ENCODE measurements at regions not wholly inside any gene's neighbourhood (a gene's known extent, or its start where the extent isn't known, plus 50 kb on each side); places are given as distances from the start of the nearest gene placed in this dataset.
"Not testable (repeated sequence)": the region's sequence is repeated elsewhere in the genome, so short reads cannot be mapped to it uniquely, and the experiment has no call there.

DNA sequence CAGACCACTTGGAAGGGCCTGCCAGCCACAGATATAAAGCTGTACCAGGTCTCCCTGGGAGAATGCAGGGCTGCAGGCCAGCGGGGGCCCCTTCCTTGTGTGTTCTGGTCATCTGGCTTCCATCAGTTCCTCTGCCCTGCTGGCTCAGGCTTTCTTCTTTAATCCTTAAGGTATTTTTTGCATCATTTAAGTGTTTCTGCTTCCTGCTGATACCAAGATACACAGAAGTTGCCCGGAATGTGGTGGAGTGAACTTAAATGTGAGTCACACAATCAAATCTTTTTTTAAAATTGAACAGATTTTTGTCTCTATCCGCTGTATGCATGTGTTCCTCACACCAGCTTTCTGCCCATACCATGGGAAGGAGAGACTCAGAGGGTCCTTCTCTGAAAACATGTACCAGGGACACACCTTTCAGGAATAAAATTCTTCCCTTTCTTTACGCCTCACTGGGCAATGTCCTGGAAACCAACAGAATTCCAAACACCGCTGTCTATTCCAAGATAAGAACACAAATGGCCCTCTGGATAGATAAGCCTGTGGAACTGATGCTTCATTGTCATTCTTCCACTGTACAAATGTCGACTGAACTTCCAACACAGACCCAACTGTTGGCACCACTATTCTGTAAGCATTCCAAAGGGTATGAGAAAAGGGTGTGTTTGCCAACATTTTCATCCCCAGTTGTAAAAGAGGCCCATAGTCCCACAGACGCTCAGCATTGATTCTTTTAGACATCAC lies 206.2 kb upstream of the MYLIP start:
- in situ Hi-C loops (cut with HindIII; ENCODE audit: low pct_unique_long_range_greater_than_20kb, low sequenced_read_pairs): no loop called here
- no peak for DNase-seq (ENCODE audit: low read depth, low spot score)

GRCh38 chr6:15921243-15921642 lies 207.6 kb upstream of the MYLIP start:
- in situ Hi-C loops (cut with HindIII; ENCODE audit: low pct_unique_long_range_greater_than_20kb, low sequenced_read_pairs): no loop called here
- no peak for DNase-seq (ENCODE audit: low read depth, low spot score)

- no peak for DNase-seq (ENCODE audit: low read depth, low spot score)
- in situ Hi-C loops (cut with HindIII; ENCODE audit: low pct_unique_long_range_greater_than_20kb, low sequenced_read_pairs): no loop called here
These were observed 212.3 kb upstream of the MYLIP start for GRCh38 chr6:15916581-15916980.

DNA sequence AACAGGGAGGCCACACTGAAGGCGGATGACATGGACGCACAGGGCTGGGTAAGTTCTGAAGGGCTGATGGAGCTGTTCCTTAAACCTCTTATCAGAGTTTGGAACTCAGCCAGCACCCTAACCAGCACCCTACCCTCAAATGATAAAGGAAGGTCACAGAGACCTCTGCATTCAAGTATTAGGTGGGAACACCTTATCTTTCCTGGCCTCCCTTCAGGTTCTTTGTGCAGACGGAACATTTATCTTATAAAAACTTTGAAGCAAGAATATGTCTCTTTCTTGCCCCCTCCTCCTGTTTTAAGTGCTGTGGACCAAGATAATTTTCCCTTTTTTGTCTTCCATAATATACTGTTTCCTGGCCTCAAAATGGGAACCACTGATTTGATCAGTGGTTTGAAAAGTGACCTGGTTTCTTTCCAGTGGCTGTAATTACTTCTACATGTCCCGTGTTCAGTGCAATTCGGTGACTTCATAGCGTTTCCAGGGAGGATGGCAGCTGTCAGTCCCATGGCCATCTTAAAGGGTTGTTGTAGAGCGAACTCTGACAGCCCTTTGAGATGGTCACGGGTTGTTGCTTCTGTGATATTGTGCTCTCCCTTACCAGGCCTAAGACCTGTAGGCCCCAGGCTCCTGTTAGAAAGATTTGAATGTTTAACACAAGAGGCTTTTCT lies 213.2 kb upstream of the MYLIP start:
- DNase-seq (ENCODE audit: low read depth, low spot score): no peak

DNA sequence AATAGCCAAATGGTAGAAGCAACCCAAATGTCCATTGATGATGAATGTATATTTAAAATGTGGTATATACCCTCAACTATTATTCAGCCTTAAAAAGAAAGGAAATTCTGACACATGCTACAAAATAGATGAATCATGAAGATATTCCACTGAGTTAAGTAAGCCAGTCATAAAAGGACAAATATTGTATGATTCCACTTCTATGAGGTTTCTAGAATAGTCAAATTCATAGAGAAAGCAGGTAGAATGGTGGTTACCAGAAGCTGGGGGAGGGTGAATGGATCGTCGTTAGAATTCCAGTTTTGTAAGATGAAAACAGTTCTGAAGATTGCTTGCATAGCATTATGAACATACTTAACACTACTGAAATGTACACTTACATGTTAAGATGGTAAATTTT lies 214.3 kb upstream of the MYLIP start:
- in situ Hi-C loops (cut with HindIII; ENCODE audit: low pct_unique_long_range_greater_than_20kb, low sequenced_read_pairs): no loop called here
- no peak for DNase-seq (ENCODE audit: low read depth, low spot score)

More for the DNA sequence above, 213.2 kb upstream of the MYLIP start:
- in situ Hi-C loops (cut with HindIII; ENCODE audit: low pct_unique_long_range_greater_than_20kb, low sequenced_read_pairs): no loop called here

DNA sequence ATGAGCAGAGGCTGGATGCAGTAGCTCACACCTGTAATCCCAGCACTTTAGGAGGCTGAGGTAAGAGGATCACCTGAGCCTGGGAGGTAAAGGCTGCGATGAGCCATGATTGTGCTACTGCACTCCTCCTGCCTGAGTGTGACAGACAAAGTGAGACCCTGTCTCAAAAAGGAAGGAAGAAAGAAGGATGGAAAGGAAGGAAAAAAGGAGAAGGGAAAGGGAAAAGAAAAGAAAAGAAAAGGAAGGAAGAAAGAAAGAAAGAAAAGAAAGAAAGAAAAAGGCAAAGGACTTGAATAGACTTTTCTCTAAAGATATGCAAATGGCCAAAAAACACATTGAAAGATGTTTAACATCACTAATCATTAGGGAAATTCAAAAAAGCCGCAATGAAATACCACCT lies 215.3 kb upstream of the MYLIP start:
- no peak for DNase-seq (ENCODE audit: low read depth, low spot score)
- in situ Hi-C loops (cut with HindIII; ENCODE audit: low pct_unique_long_range_greater_than_20kb, low sequenced_read_pairs): no loop called here

GRCh38 chr6:15912505-15913400 lies 216.1 kb upstream of the MYLIP start:
- in situ Hi-C loops (cut with HindIII; ENCODE audit: low pct_unique_long_range_greater_than_20kb, low sequenced_read_pairs): no loop called here
- DNase-seq (ENCODE audit: low read depth, low spot score): no peak

GRCh38 chr6:15911753-15912504 lies 217.0 kb upstream of the MYLIP start:
- in situ Hi-C loops (cut with HindIII; ENCODE audit: low pct_unique_long_range_greater_than_20kb, low sequenced_read_pairs): no loop called here
- no peak for DNase-seq (ENCODE audit: low read depth, low spot score)

- no peak for DNase-seq (ENCODE audit: low read depth, low spot score)
- in situ Hi-C loops (cut with HindIII; ENCODE audit: low pct_unique_long_range_greater_than_20kb, low sequenced_read_pairs): no loop called here
These were observed 219.4 kb upstream of the MYLIP start for GRCh38 chr6:15909290-15910070.

DNA sequence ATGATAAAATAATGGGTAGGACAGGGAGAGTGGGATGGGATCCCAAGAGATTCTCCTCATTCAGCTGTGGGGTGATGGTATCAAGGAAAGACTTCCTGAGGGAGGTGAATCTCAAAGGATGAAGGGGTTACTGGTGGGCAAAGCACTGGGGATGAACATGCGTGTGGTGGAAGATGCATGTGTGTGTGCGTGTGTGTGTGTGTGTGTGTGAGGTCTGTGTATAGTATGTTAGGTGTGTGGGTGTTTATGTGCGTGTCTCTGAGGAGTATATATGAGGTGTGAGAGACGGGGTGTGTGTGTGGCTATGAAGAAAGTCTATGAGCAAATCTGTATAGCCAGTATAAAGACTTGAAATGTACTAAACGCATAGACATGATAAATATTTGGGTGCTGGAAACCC lies 220.0 kb upstream of the MYLIP start:
- DNase-seq (ENCODE audit: low read depth, low spot score): no peak
- in situ Hi-C loops (cut with HindIII; ENCODE audit: low pct_unique_long_range_greater_than_20kb, low sequenced_read_pairs): no loop called here

- in situ Hi-C loops (cut with HindIII; ENCODE audit: low pct_unique_long_range_greater_than_20kb, low sequenced_read_pairs): no loop called here
- no peak for DNase-seq (ENCODE audit: low read depth, low spot score)
These were observed 220.9 kb upstream of the MYLIP start for GRCh38 chr6:15907914-15908518.

DNA sequence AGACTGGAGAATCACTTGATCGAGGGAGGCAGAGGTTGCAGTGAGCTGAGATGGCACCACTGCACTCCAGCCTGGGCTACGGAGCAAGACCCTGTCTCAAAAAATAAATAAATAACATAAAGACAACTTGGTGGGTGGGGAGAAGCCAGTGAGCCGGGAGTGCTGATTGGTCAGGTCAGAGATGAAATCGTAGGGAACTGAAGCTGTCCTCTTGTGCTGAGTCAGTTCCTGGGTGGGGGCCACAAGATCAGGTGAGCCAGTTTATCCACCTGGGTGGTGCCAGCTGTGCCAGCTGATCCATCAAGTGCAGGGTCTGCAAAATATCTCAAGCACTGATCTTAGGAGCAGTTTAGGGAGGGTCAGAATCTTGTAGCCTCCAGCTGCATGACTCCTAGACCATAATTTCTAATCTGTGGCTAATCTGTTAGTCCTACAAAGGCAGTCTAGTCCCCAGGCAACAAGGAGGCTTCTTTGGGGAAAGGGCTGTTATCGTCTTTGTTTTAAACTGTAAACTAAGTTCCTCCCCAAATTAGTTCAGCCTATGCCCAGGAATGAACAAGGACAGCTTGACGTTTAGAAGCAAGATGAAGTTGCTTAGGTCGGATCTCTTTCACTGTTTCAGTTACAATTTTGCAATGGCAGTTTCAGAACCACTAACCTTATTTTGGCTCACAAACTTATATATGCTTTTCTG lies 221.5 kb upstream of the MYLIP start:
- DNase-seq (ENCODE audit: low read depth, low spot score): not testable (repeated sequence)

GRCh38 chr6:15906420-15907016 lies 222.4 kb upstream of the MYLIP start:
- no peak for DNase-seq (ENCODE audit: low read depth, low spot score)
- in situ Hi-C loops (cut with HindIII; ENCODE audit: low pct_unique_long_range_greater_than_20kb, low sequenced_read_pairs): no loop called here

More for the DNA sequence above, 221.5 kb upstream of the MYLIP start:
- in situ Hi-C loops (cut with HindIII; ENCODE audit: low pct_unique_long_range_greater_than_20kb, low sequenced_read_pairs): not testable (repeated sequence)

GRCh38 chr6:15905488-15906419 lies 223.1 kb upstream of the MYLIP start:
- in situ Hi-C loops (cut with HindIII; ENCODE audit: low pct_unique_long_range_greater_than_20kb, low sequenced_read_pairs): no loop called here

More at GRCh38 chr6:15905488-15906419, 223.1 kb upstream of the MYLIP start:
- DNase-seq (ENCODE audit: low read depth, low spot score): no peak
